Liver (tissue), 8 donors: ENCODE measurements at regions not wholly inside any gene's neighbourhood (a gene's known extent, or its start where the extent isn't known, plus 50 kb on each side); places are given as distances from the start of the nearest gene placed in this dataset.

Source experiments
- DNase-seq: peaks from one replicate; pipeline ENCODE4 v3.0.0-alpha.2; 2017; ENCODE audit warnings: low spot score
- H3K27ac ChIP-seq, 2 donors: one replicate each; pipeline ENCODE4 v1.7.0; 2013; ENCODE audit warnings: inconsistent platforms in 2 of 2, low read length in 2 of 2, control low read depth in 1 of 2, low read depth in 1 of 2, mild to moderate bottlenecking in 1 of 2
- H3K27me3 ChIP-seq, 4 donors: one replicate each; pipeline versions ENCODE4 v1.6.1 to v1.7.0; 2013; ENCODE audit warnings: low read length in 3 of 4, inconsistent platforms in 1 of 4, mild to moderate bottlenecking in 1 of 4, moderate library complexity in 1 of 4; ENCODE audit not compliant: control insufficient read depth in 4 of 4, insufficient read depth in 4 of 4
- H3K36me3 ChIP-seq, 4 donors: one replicate each; pipeline versions ENCODE4 v1.6.1 to v1.7.0; 2013; ENCODE audit warnings: low read length in 3 of 4, mild to moderate bottlenecking in 3 of 4, low read depth in 1 of 4, moderate library complexity in 1 of 4; ENCODE audit not compliant: control insufficient read depth in 4 of 4, insufficient read depth in 3 of 4
- H3K4me1 ChIP-seq, 4 donors: one replicate each; pipeline versions ENCODE4 v1.6.1 to v1.7.0; 2013; ENCODE audit warnings: low read length in 3 of 4, mild to moderate bottlenecking in 3 of 4, moderate library complexity in 1 of 4; ENCODE audit not compliant: control insufficient read depth in 4 of 4, insufficient read depth in 4 of 4
- H3K4me3 ChIP-seq, 3 donors: one replicate each; pipeline versions ENCODE4 v1.6.1 to v1.7.0; 2013; ENCODE audit warnings: low read length in 3 of 3, control low read depth in 1 of 3, low read depth in 1 of 3, mild to moderate bottlenecking in 1 of 3
- H3K9ac ChIP-seq, 2 donors: one replicate each; pipeline ENCODE4 v1.7.0; 2013; ENCODE audit warnings: low read length in 2 of 2, mild to moderate bottlenecking in 2 of 2, moderate library complexity in 2 of 2, control low read depth in 1 of 2, low read depth in 1 of 2
- H3K9me3 ChIP-seq, 4 donors: one replicate each; pipeline versions ENCODE4 v1.6.1 to v1.7.0; 2013; ENCODE audit warnings: low read length in 3 of 4; ENCODE audit not compliant: control insufficient read depth in 4 of 4
- ATF3 ChIP-seq: IDR thresholded peaks from 2 replicates; pipeline ENCODE4 v1.6.1; 2016; ENCODE audit warnings: antibody characterized with exemption
- CTCF ChIP-seq: fragments of 150-350 bp; IDR thresholded peaks from 2 replicates; pipeline ENCODE4 v1.5.1; 2017; ENCODE audit warnings: improper control_type of control experiment, low read depth, low read length; ENCODE audit not compliant: missing input control
- EGR1 ChIP-seq, 2 donors: IDR thresholded peaks; 2 replicates each; pipeline ENCODE4 v1.6.1; 2016 to 2018; ENCODE audit warnings: antibody characterized with exemption in 2 of 2, low read depth in 2 of 2
- FOXA1 ChIP-seq: IDR thresholded peaks from 2 replicates; pipeline ENCODE4 v1.6.1; 2016; ENCODE audit warnings: antibody characterized with exemption
- FOXA2 ChIP-seq: IDR thresholded peaks from 2 replicates; pipeline ENCODE4 v1.6.1; 2016; ENCODE audit warnings: antibody characterized with exemption
- GABPA ChIP-seq, 2 donors: IDR thresholded peaks in 1 of 2; conservative IDR thresholded peaks in 1 of 2; 2 replicates each; pipeline ENCODE4 v1.6.1; 2016; ENCODE audit warnings: antibody characterized with exemption in 2 of 2, mild to moderate bottlenecking in 1 of 2, moderate library complexity in 1 of 2
- HNF4A ChIP-seq, 2 donors: conservative IDR thresholded peaks; 2 replicates each; pipeline ENCODE4 v1.6.1; 2016; ENCODE audit warnings: antibody characterized with exemption in 2 of 2, mild to moderate bottlenecking in 2 of 2
- JUND ChIP-seq, 2 donors: IDR thresholded peaks; 2 replicates each; pipeline ENCODE4 v1.6.1; 2016; ENCODE audit warnings: antibody characterized with exemption in 2 of 2
- MAX ChIP-seq: IDR thresholded peaks from 2 replicates; pipeline ENCODE4 v1.6.1; 2016; ENCODE audit warnings: antibody characterized with exemption
- NR2F2 ChIP-seq: IDR thresholded peaks from 2 replicates; pipeline ENCODE4 v1.6.1; 2016; ENCODE audit warnings: antibody characterized with exemption
- RAD21 ChIP-seq, 2 donors: IDR thresholded peaks; 2 replicates each; pipeline ENCODE4 v1.6.1; 2016; ENCODE audit warnings: antibody characterized with exemption in 2 of 2, mild to moderate bottlenecking in 2 of 2
- RXRA ChIP-seq, 2 donors: IDR thresholded peaks; 2 replicates each; pipeline ENCODE4 v1.6.1; 2017 to 2018; ENCODE audit warnings: antibody characterized with exemption in 2 of 2, mild to moderate bottlenecking in 1 of 2
- SP1 ChIP-seq: IDR thresholded peaks from 2 replicates; pipeline ENCODE4 v1.6.1; 2018; ENCODE audit warnings: antibody characterized with exemption, mild to moderate bottlenecking
- TAF1 ChIP-seq: conservative IDR thresholded peaks from 2 replicates; pipeline ENCODE4 v1.6.1; 2016; ENCODE audit warnings: antibody characterized with exemption, mild to moderate bottlenecking
- YY1 ChIP-seq: IDR thresholded peaks from 2 replicates; pipeline ENCODE4 v1.6.1; 2016; ENCODE audit warnings: antibody characterized with exemption, mild to moderate bottlenecking
- WGBS: extraction: QIAGEN DNeasy Blood & Tissue Kit; methylation state at CpG from one replicate; pipeline ENCODE4 v1.1.7; 2013; 5-methylcytosine and 5-hydroxymethylcytosine counted together
- donor health status: healthy.
- donor health status: healthy.
- donor health status: healthy.
- donor health status: healthy.
- donor health status: healthy.

GRCh38 chr16:75938818-75939217 is 212.5 kb upstream of the CPHXL start:
- Histone ChIP-seq H3K36me3 (no peaks in the 10 kb centered on the region), H3K9me3 (no peaks in the 10 kb centered on the region), H3K27ac (no peak overlapping the region), H3K4me3 (no peak overlapping the region), H3K27me3 (no peaks in the 10 kb centered on the region), H3K9ac (no peak overlapping the region), H3K4me1 (no peaks in the 10 kb centered on the region)
- 85% methylated on average over 8 of the region's 8 CpGs for WGBS
- no peak for DNase-seq
- no peak for TF ChIP-seq TAF1
- no peak for TF ChIP-seq CTCF
- no peak for TF ChIP-seq RAD21 (IDR thresholded peaks at IDR 0.05)
- TF ChIP-seq HNF4A (conservative IDR thresholded peaks at IDR 0.05): no peak
- no peak for TF ChIP-seq RXRA (IDR thresholded peaks at IDR 0.05)
- no peak for TF ChIP-seq NR2F2

- no peak for DNase-seq
- Histone ChIP-seq H3K27me3 (no peaks in the 10 kb centered on the region), H3K4me1 (no peaks in the 10 kb centered on the region), H3K9ac (no peak overlapping the region), H3K4me3 (no peak overlapping the region), H3K9me3 (no peaks in the 10 kb centered on the region), H3K27ac (no peak overlapping the region), H3K36me3 (no peaks in the 10 kb centered on the region)
- TF ChIP-seq FOXA1 (no peak), GABPA (IDR thresholded peaks at IDR 0.05 in 1 of 2, conservative IDR thresholded peaks at IDR 0.05 in 1 of 2) (no peak), FOXA2 (no peak), ATF3 (no peak), JUND (IDR thresholded peaks at IDR 0.05) (no peak), SP1 (no peak), MAX (no peak), CTCF (no peak), NR2F2 (no peak), TAF1 (no peak), HNF4A (conservative IDR thresholded peaks at IDR 0.05) (no peak), EGR1 (IDR thresholded peaks at IDR 0.05; ENCODE audit: low read depth in 2 of 2) (no peak), YY1 (no peak)
- WGBS: 78% methylated on average over 3 of the region's 3 CpGs
Measured at GRCh38 chr16:75942351-75942750, 216.1 kb upstream of the CPHXL start.

- no peak for DNase-seq
- Histone ChIP-seq H3K9me3 (no peaks in the 10 kb centered on the region), H3K27ac (no peak overlapping the region), H3K4me1 (no peaks in the 10 kb centered on the region), H3K9ac (no peak overlapping the region), H3K36me3 (no peaks in the 10 kb centered on the region), H3K4me3 (no peak overlapping the region), H3K27me3 (peaks cover 0 to 3% (median 0%) of the 10 kb centered on the region in 4 donors)
- TF ChIP-seq GABPA (IDR thresholded peaks at IDR 0.05 in 1 of 2, conservative IDR thresholded peaks at IDR 0.05 in 1 of 2) (no peak), EGR1 (IDR thresholded peaks at IDR 0.05; ENCODE audit: low read depth in 2 of 2) (no peak), CTCF (no peak), JUND (IDR thresholded peaks at IDR 0.05) (no peak), ATF3 (no peak), MAX (no peak), SP1 (no peak), RXRA (IDR thresholded peaks at IDR 0.05) (no peak), RAD21 (IDR thresholded peaks at IDR 0.05) (no peak), FOXA1 (no peak), FOXA2 (no peak), TAF1 (no peak)
- 73% methylated on average over 1 of the region's 1 CpG for WGBS
Measured at GRCh38 chr16:75942936-75943335, 216.6 kb upstream of the CPHXL start.
